Peyer's patch (tissue), 4 donors: ENCODE measurements at regions not wholly inside any gene's neighbourhood (a gene's known extent, or its start where the extent isn't known, plus 50 kb on each side); places are given as distances from the start of the nearest gene placed in this dataset.

ENCODE experiments used
- DNase-seq, 3 donors: peaks; one replicate each; pipeline ENCODE4 v3.0.0-alpha.2; 2017 to 2019
- H3K27ac ChIP-seq, 4 donors: fragments of 200-600 bp; sonication (generic); one replicate each; pipeline ENCODE4 v1.5.1; 2016 to 2019
- H3K27me3 ChIP-seq, 2 donors: fragments of 200-600 bp; sonication (generic); one replicate each; pipeline ENCODE4 v1.5.1; 2019
- H3K36me3 ChIP-seq, 3 donors: fragments of 200-600 bp; sonication (generic); one replicate each; pipeline ENCODE4 v1.5.1; 2016 to 2019
- H3K4me1 ChIP-seq, 4 donors: fragments of 200-600 bp; sonication (generic); one replicate each; pipeline ENCODE4 v1.5.1; 2016 to 2019
- H3K4me3 ChIP-seq, 4 donors: fragments of 200-600 bp; sonication (generic); 1 replicate in 3 of 4; 2 replicates in 1 of 4; pipeline ENCODE4 v1.5.1; 2016 to 2019; ENCODE audit warnings: mild to moderate bottlenecking in 1 of 4
- H3K9me3 ChIP-seq, 4 donors: fragments of 200-600 bp; sonication (generic); one replicate each; pipeline ENCODE4 v1.5.1; 2016 to 2019; ENCODE audit warnings: mild to moderate bottlenecking in 1 of 4
- CTCF ChIP-seq, 6 experiments: fragments of 450-650 bp in 4 of 6; fragments of 200-600 bp in 2 of 6; sonication (generic) in 1 of 6; IDR thresholded peaks; one replicate each; pipeline ENCODE4 v1.5.1; 2017 to 2019; ENCODE audit warnings: antibody characterized with exemption in 6 of 6, mild to moderate bottlenecking in 3 of 6, moderate library complexity in 1 of 6
- POLR2A ChIP-seq, 2 donors: fragments of 450-650 bp; IDR thresholded peaks; one replicate each; pipeline ENCODE4 v1.5.1; 2017; ENCODE audit warnings: antibody characterized with exemption in 2 of 2, mild to moderate bottlenecking in 2 of 2, moderate library complexity in 2 of 2

DNA sequence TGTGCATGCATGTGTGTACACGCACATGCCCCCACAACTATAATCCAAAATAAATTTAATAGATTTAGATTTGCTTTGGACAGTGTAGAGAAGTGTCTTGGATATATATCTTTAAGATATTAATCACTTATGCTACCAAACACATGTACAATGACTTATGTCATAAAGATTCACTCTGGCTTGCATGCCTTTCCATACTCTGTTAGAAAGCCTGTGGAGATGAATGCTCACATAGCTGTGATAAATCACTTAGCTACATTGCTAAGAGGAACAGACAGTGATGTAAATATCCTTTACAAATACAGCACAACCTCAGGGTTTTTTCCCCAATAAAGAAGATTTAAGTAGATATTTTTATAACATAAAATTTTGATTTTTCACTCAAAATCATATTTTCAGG, 2484.8 kb upstream of the PCDH20 start:
- TF ChIP-seq CTCF (IDR thresholded peaks at IDR 0.05) = no peak
- TF ChIP-seq POLR2A (IDR thresholded peaks at IDR 0.05) = no peak
- no peaks in the 10 kb centered on the region for H3K9me3 ChIP-seq
- no peaks in the 10 kb centered on the region for H3K36me3 ChIP-seq
- no peak overlapping the region for H3K4me3 ChIP-seq
- H3K27me3 ChIP-seq = no peaks in the 10 kb centered on the region
- no peak for DNase-seq
- no peaks in the 10 kb centered on the region for H3K4me1 ChIP-seq
- H3K27ac ChIP-seq = no peak overlapping the region

DNA sequence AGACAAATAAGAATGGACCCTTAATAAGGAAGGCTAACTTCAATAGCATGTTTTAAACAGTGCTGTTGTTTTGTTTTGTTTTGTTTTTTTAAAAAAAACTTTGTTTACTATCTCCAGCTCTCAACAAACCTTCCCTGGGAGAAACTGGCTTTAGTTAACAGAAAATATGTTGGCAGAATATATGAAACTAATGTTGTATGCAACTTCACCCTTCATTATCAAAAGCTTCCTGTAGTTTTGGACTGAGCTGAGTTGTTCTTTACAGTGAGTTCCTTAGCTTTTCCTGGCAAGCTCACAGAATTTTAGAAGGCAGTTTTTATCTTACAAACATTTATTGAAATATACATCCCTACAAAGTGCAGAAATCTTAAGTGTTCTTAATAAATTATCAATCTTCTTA, 2480.7 kb upstream of the PCDH20 start:
- TF ChIP-seq CTCF (IDR thresholded peaks at IDR 0.05) = no peak
- no peak for TF ChIP-seq POLR2A (IDR thresholded peaks at IDR 0.05)
- Histone ChIP-seq H3K27ac (no peak overlapping the region), H3K4me1 (no peaks in the 10 kb centered on the region), H3K4me3 (no peak overlapping the region), H3K9me3 (no peaks in the 10 kb centered on the region), H3K36me3 (no peaks in the 10 kb centered on the region), H3K27me3 (no peaks in the 10 kb centered on the region)
- no peak for DNase-seq

GRCh38 chr13:63882052-63882451, 2466.4 kb upstream of the PCDH20 start:
- Histone ChIP-seq H3K36me3 (no peaks in the 10 kb centered on the region), H3K27ac (no peak overlapping the region), H3K4me1 (no peaks in the 10 kb centered on the region), H3K4me3 (no peak overlapping the region), H3K27me3 (no peaks in the 10 kb centered on the region), H3K9me3 (no peaks in the 10 kb centered on the region)
- TF ChIP-seq CTCF (IDR thresholded peaks at IDR 0.05) = no peak
- no peak for TF ChIP-seq POLR2A (IDR thresholded peaks at IDR 0.05)
- DNase-seq = no peak

DNA sequence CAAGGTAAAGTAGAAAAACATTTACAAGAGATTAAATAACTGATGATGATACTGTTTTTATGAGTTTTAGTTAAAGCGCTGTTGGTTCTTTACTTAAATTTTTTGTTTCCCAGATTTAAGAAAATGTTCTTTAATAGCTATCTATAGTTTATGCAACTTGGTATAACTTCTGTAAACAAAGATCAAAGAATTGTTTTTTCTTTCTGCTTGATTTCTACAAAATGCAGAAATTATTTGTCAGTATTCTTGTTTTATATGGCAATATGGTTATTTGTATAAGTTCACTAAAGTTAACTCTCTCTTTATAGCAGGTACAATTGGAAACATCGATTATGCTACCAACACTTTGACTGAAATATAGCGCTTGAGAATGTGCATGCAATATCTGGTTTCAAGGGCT, 2465.1 kb upstream of the PCDH20 start:
- H3K27me3 ChIP-seq = no peaks in the 10 kb centered on the region
- H3K36me3 ChIP-seq = no peaks in the 10 kb centered on the region
- no peak overlapping the region for H3K27ac ChIP-seq
- TF ChIP-seq CTCF (IDR thresholded peaks at IDR 0.05) (no peak), POLR2A (IDR thresholded peaks at IDR 0.05) (no peak)
- DNase-seq = no peak
- H3K4me3 ChIP-seq = no peak overlapping the region
- no peaks in the 10 kb centered on the region for H3K9me3 ChIP-seq
- H3K4me1 ChIP-seq = no peaks in the 10 kb centered on the region

DNA sequence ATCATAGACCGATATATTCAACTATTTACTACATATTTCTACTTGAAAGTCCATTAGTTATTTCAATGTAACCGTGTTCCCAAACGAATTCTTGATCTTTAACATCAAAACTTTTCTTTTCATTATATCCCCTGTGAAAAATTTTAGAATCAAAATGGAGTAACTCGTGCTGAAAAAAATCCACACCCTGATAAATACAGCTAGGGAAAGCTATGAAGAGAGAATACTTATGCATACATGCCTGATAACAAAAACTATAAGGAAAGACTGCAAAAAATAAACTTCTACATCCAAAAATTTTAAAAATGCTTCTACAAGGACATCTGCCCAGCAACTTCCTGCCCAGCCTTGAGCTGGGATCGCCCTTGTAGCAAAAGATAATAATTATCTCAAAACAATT, 2458.3 kb upstream of the PCDH20 start:
- H3K36me3 ChIP-seq = no peaks in the 10 kb centered on the region
- no peaks in the 10 kb centered on the region for H3K27me3 ChIP-seq
- no peaks in the 10 kb centered on the region for H3K9me3 ChIP-seq
- no peak overlapping the region for H3K4me3 ChIP-seq
- no peak overlapping the region for H3K27ac ChIP-seq
- no peak for TF ChIP-seq CTCF (IDR thresholded peaks at IDR 0.05)
- TF ChIP-seq POLR2A (IDR thresholded peaks at IDR 0.05) = no peak
- no peak for DNase-seq
- H3K4me1 ChIP-seq = no peaks in the 10 kb centered on the region

GRCh38 chr13:63864171-63864902, 2448.7 kb upstream of the PCDH20 start:
- H3K27ac ChIP-seq = no peak overlapping the region
- no peak for TF ChIP-seq CTCF (IDR thresholded peaks at IDR 0.05)
- no peak for TF ChIP-seq POLR2A (IDR thresholded peaks at IDR 0.05)
- H3K4me3 ChIP-seq = no peak overlapping the region
- H3K27me3 ChIP-seq = no peaks in the 10 kb centered on the region
- no peaks in the 10 kb centered on the region for H3K4me1 ChIP-seq
- H3K36me3 ChIP-seq = no peaks in the 10 kb centered on the region
- peaks cover 0 to 6% (median 0%) of the 10 kb centered on the region in 4 donors for H3K9me3 ChIP-seq
- DNase-seq = no peak
